Activated CD4-positive, alpha-beta T cell treated with anti-CD3 and anti-CD28 coated beads for 36 hours (primary cell): ENCODE measurements at regions not wholly inside any gene's neighbourhood (a gene's known extent, or its start where the extent isn't known, plus 50 kb on each side); places are given as distances from the start of the nearest gene placed in this dataset.

Experiments
- ATAC-seq: fragments of 200-7000 bp; cut with Tn5 transposase; one replicate; pipeline ENCODE4 v1.10.0; 2021; ENCODE audit warnings: mild to moderate bottlenecking, moderate library complexity
- CTCF ChIA-PET: fragments of 350-600 bp; sonication (Branson Sonifier 250); formaldehyde crosslinking; loops from one replicate; lab custom pipeline; 2021; ENCODE audit warnings: antibody characterized with exemption; lab: Charles Lee
- POLR2A ChIA-PET: fragments of 350-600 bp; sonication (Branson Sonifier 250); formaldehyde crosslinking; loops from one replicate; lab custom pipeline; 2021; ENCODE audit warnings: antibody characterized with exemption, inconsistent platforms; lab: Charles Lee
- DNase-seq: peaks from one replicate; pipeline ENCODE4 v3.0.0-alpha.2; 2020
- H3K27ac Mint-ChIP-seq: one replicate; pipeline ENCODE4 v1.8.0; 2021; ENCODE audit warnings: mixed read lengths
- H3K27me3 Mint-ChIP-seq: one replicate; pipeline ENCODE4 v1.8.0; 2021; ENCODE audit warnings: mixed read lengths
- H3K36me3 Mint-ChIP-seq: one replicate; pipeline ENCODE4 v1.8.0; 2021; ENCODE audit warnings: low read depth, mixed read lengths
- H3K4me1 Mint-ChIP-seq: one replicate; pipeline ENCODE4 v1.8.0; 2021; ENCODE audit warnings: mixed read lengths
- H3K4me3 Mint-ChIP-seq: one replicate; pipeline ENCODE4 v1.8.0; 2021; ENCODE audit warnings: mild to moderate bottlenecking, moderate library complexity, mixed read lengths
- H3K9me3 Mint-ChIP-seq: one replicate; pipeline ENCODE4 v1.8.0; 2021; ENCODE audit warnings: low read depth, mixed read lengths
- intact Hi-C, 2 experiments: fragments of 100-400 bp; cut with DNase I in 1 of 2; cut with micrococcal nuclease in 1 of 2; formaldehyde crosslinking; loops; one replicate each; pipeline versions ENCODE4 v1.14.2 to v1.15.1; 2022 to 2024; cut with DNase I, micrococcal nuclease

GRCh38 chr12:45575823-45576475 is 153.6 kb upstream of the ARID2 start:
- ChIA-PET POLR2A (no interaction called here), CTCF (interaction anchor here (0.8 kb wide), 1 partner anchor 417 kb away, joined by 3 read pairs; no protein-coding TSS in a partner anchor)
- Mint-ChIP-seq H3K4me1 (peaks cover 9% of the 10 kb centered on the region), H3K36me3 (no peaks in the 10 kb centered on the region), H3K27ac (no peak overlapping the region), H3K27me3 (no peaks in the 10 kb centered on the region), H3K9me3 (no peaks in the 10 kb centered on the region), H3K4me3 (no peak overlapping the region)
- ATAC-seq (peak; percentile 36), DNase-seq (no peak)
- intact Hi-C loops, result no loop called here

- POLR2A ChIA-PET, result no interaction called here
- no peak overlapping the region for H3K4me3 Mint-ChIP-seq
- DNase-seq (no peak), ATAC-seq (no peak)
- CTCF ChIA-PET, result no interaction called here
- no peaks in the 10 kb centered on the region for H3K9me3 Mint-ChIP-seq
- no peak overlapping the region for H3K27ac Mint-ChIP-seq
- peaks cover 9% of the 10 kb centered on the region for H3K4me1 Mint-ChIP-seq
- intact Hi-C loops, result no loop called here
- no peaks in the 10 kb centered on the region for H3K36me3 Mint-ChIP-seq
- H3K27me3 Mint-ChIP-seq, result peaks cover 7% of the 10 kb centered on the region
These were observed 151.6 kb upstream of the ARID2 start for GRCh38 chr12:45577844-45578399.

GRCh38 chr12:45580356-45580969 is 149.0 kb upstream of the ARID2 start:
- intact Hi-C loops, result no loop called here
- no peak for ATAC-seq
- no peak overlapping the region for H3K4me3 Mint-ChIP-seq
- H3K27ac Mint-ChIP-seq, result no peak overlapping the region
- H3K27me3 Mint-ChIP-seq, result peaks cover 7% of the 10 kb centered on the region
- H3K9me3 Mint-ChIP-seq, result no peaks in the 10 kb centered on the region
- POLR2A ChIA-PET, result no interaction called here
- peaks cover 9% of the 10 kb centered on the region for H3K4me1 Mint-ChIP-seq
- CTCF ChIA-PET, result interaction anchor here (1.3 kb wide), 1 partner anchor 13 kb away, joined by 6 read pairs; no protein-coding TSS in a partner anchor
- no peaks in the 10 kb centered on the region for H3K36me3 Mint-ChIP-seq
- DNase-seq, result no peak

- Mint-ChIP-seq H3K27ac (no peak overlapping the region), H3K4me1 (peaks cover 6% of the 10 kb centered on the region), H3K36me3 (no peaks in the 10 kb centered on the region), H3K9me3 (no peaks in the 10 kb centered on the region), H3K4me3 (no peak overlapping the region), H3K27me3 (peaks cover 7% of the 10 kb centered on the region)
- ChIA-PET CTCF (interaction anchor here (1.3 kb wide), 1 partner anchor 14 kb away, joined by 6 read pairs; no protein-coding TSS in a partner anchor), POLR2A (no interaction called here)
- intact Hi-C loops, result no loop called here
- ATAC-seq, result peak; percentile 78
- no peak for DNase-seq
These were observed 148.4 kb upstream of the ARID2 start for GRCh38 chr12:45581112-45581511.

- ChIA-PET CTCF (interaction anchor here (0.6 to 1.3 kb wide), 3 partner anchors 15 to 29 kb away, joined by 3 read pairs; no protein-coding TSS in a partner anchor), POLR2A (no interaction called here)
- no peak for ATAC-seq
- intact Hi-C loops, result no loop called here
- H3K4me3 Mint-ChIP-seq, result no peak overlapping the region
- H3K9me3 Mint-ChIP-seq, result no peaks in the 10 kb centered on the region
- peaks cover 7% of the 10 kb centered on the region for H3K27me3 Mint-ChIP-seq
- no peaks in the 10 kb centered on the region for H3K36me3 Mint-ChIP-seq
- H3K4me1 Mint-ChIP-seq, result peaks cover 2% of the 10 kb centered on the region
- no peak for DNase-seq
- no peak overlapping the region for H3K27ac Mint-ChIP-seq
These were observed 147.0 kb upstream of the ARID2 start for GRCh38 chr12:45582536-45582935.

- no peak for ATAC-seq
- no peaks in the 10 kb centered on the region for H3K9me3 Mint-ChIP-seq
- no peaks in the 10 kb centered on the region for H3K36me3 Mint-ChIP-seq
- no peak for DNase-seq
- ChIA-PET CTCF (interaction anchor here (0.9 to 1.3 kb wide), 2 partner anchors 14 to 29 kb away, joined by 3 read pairs; no protein-coding TSS in a partner anchor), POLR2A (no interaction called here)
- no peak overlapping the region for H3K4me3 Mint-ChIP-seq
- H3K27me3 Mint-ChIP-seq, result peaks cover 7% of the 10 kb centered on the region
- intact Hi-C loops, result no loop called here
- no peak overlapping the region for H3K27ac Mint-ChIP-seq
- no peaks in the 10 kb centered on the region for H3K4me1 Mint-ChIP-seq
These were observed 146.4 kb upstream of the ARID2 start for GRCh38 chr12:45582986-45583659.

GRCh38 chr12:45584336-45584735 is 145.2 kb upstream of the ARID2 start:
- ChIA-PET POLR2A (interaction anchor here (0.7 kb wide), 1 partner anchor 330 kb away, joined by 3 read pairs; no protein-coding TSS in a partner anchor), CTCF (interaction anchor here (1.3 kb wide), 1 partner anchor 41 kb away, joined by 4 read pairs; no protein-coding TSS in a partner anchor)
- no peak overlapping the region for H3K27ac Mint-ChIP-seq
- H3K4me3 Mint-ChIP-seq, result no peak overlapping the region
- H3K4me1 Mint-ChIP-seq, result no peaks in the 10 kb centered on the region
- intact Hi-C loops, result no loop called here
- no peaks in the 10 kb centered on the region for H3K9me3 Mint-ChIP-seq
- peaks cover 7% of the 10 kb centered on the region for H3K27me3 Mint-ChIP-seq
- DNase-seq (no peak), ATAC-seq (no peak)
- H3K36me3 Mint-ChIP-seq, result no peaks in the 10 kb centered on the region

- intact Hi-C loops, result no loop called here
- H3K27me3 Mint-ChIP-seq, result peaks cover 7% of the 10 kb centered on the region
- ChIA-PET CTCF (interaction anchor here (1.3 kb wide), 1 partner anchor 42 kb away, joined by 4 read pairs; no protein-coding TSS in a partner anchor), POLR2A (no interaction called here)
- no peak overlapping the region for H3K27ac Mint-ChIP-seq
- no peaks in the 10 kb centered on the region for H3K36me3 Mint-ChIP-seq
- ATAC-seq (no peak), DNase-seq (no peak)
- peaks cover 2% of the 10 kb centered on the region for H3K4me1 Mint-ChIP-seq
- no peak overlapping the region for H3K4me3 Mint-ChIP-seq
- no peaks in the 10 kb centered on the region for H3K9me3 Mint-ChIP-seq
These were observed 143.8 kb upstream of the ARID2 start for GRCh38 chr12:45585522-45586230.

GRCh38 chr12:45586486-45586885 is 143.0 kb upstream of the ARID2 start:
- no peaks in the 10 kb centered on the region for H3K9me3 Mint-ChIP-seq
- POLR2A ChIA-PET, result no interaction called here
- peaks cover 3% of the 10 kb centered on the region for H3K27me3 Mint-ChIP-seq
- H3K4me3 Mint-ChIP-seq, result no peak overlapping the region
- CTCF ChIA-PET, result no interaction called here
- H3K4me1 Mint-ChIP-seq, result peaks cover 2% of the 10 kb centered on the region
- intact Hi-C loops, result no loop called here
- no peak overlapping the region for H3K27ac Mint-ChIP-seq
- ATAC-seq, result no peak
- no peak for DNase-seq
- H3K36me3 Mint-ChIP-seq, result no peaks in the 10 kb centered on the region

- intact Hi-C loops, result no loop called here
- DNase-seq, result no peak
- no peak for ATAC-seq
- no peaks in the 10 kb centered on the region for H3K36me3 Mint-ChIP-seq
- no peaks in the 10 kb centered on the region for H3K9me3 Mint-ChIP-seq
- peaks cover 2% of the 10 kb centered on the region for H3K4me1 Mint-ChIP-seq
- ChIA-PET CTCF (no interaction called here), POLR2A (no interaction called here)
- peaks cover 4% of the 10 kb centered on the region for H3K27me3 Mint-ChIP-seq
- no peak overlapping the region for H3K4me3 Mint-ChIP-seq
- H3K27ac Mint-ChIP-seq, result no peak overlapping the region
These were observed 142.5 kb upstream of the ARID2 start for GRCh38 chr12:45587012-45587411.
